H9 (cell line): ENCODE measurements at regions not wholly inside any gene's neighbourhood (a gene's known extent, or its start where the extent isn't known, plus 50 kb on each side); places are given as distances from the start of the nearest gene placed in this dataset.

Experiments used
- DNase-seq: peaks from one replicate; pipeline ENCODE4 v3.0.0-alpha.2; 2017
- H2AFZ ChIP-seq: one replicate; pipeline ENCODE4 v1.6.1; 2013; ENCODE audit warnings: mild to moderate bottlenecking, low read length, control low read depth, moderate library complexity
- H2AK5ac ChIP-seq: 2 replicates; pipeline ENCODE4 v1.6.1; 2013; ENCODE audit warnings: low read length, control low read depth, mixed read lengths; ENCODE audit not compliant: insufficient read length
- H2BK120ac ChIP-seq: one replicate; pipeline ENCODE4 v1.6.1; 2013; ENCODE audit warnings: low read depth, mild to moderate bottlenecking, low read length, control low read depth, inconsistent platforms; ENCODE audit not compliant: poor library complexity, severe bottlenecking
- H2BK12ac ChIP-seq: 2 replicates; pipeline ENCODE4 v1.6.1; 2013; ENCODE audit warnings: low read length, control low read depth, mixed read lengths, low read depth; ENCODE audit not compliant: insufficient read length
- H2BK15ac ChIP-seq: 2 replicates; pipeline ENCODE4 v1.6.1; 2013; ENCODE audit warnings: low read depth, low read length, control low read depth
- H2BK20ac ChIP-seq: one replicate; pipeline ENCODE4 v1.6.1; 2013; ENCODE audit warnings: low read depth, mild to moderate bottlenecking, low read length, control low read depth, inconsistent platforms; ENCODE audit not compliant: poor library complexity, severe bottlenecking
- H2BK5ac ChIP-seq: 2 replicates; pipeline ENCODE4 v1.6.1; 2013; ENCODE audit warnings: low read length, control low read depth, mixed read lengths; ENCODE audit not compliant: insufficient read length
- H3K14ac ChIP-seq: 2 replicates; pipeline ENCODE4 v1.6.1; 2013; ENCODE audit warnings: low read length, control low read depth; ENCODE audit not compliant: insufficient read depth
- H3K18ac ChIP-seq: 2 replicates; pipeline ENCODE4 v1.6.1; 2013; ENCODE audit warnings: low read depth, mild to moderate bottlenecking, mixed read lengths, low read length, control low read depth; ENCODE audit not compliant: insufficient read length
- H3K23ac ChIP-seq: 2 replicates; pipeline ENCODE4 v1.6.1; 2013; ENCODE audit warnings: low read length, control low read depth, mixed read lengths, low read depth; ENCODE audit not compliant: insufficient read length
- H3K23me2 ChIP-seq: 2 replicates; pipeline ENCODE4 v1.6.1; 2013; ENCODE audit warnings: low read depth, mild to moderate bottlenecking, mixed read lengths, low read length, control low read depth; ENCODE audit not compliant: insufficient read length, poor library complexity, severe bottlenecking
- H3K27ac ChIP-seq: 2 replicates; pipeline ENCODE4 v1.5.1; 2013; ENCODE audit warnings: low read length, control low read depth, mixed read lengths, low read depth; ENCODE audit not compliant: insufficient read length
- H3K27me3 ChIP-seq: 2 replicates; pipeline ENCODE4 v1.6.1; 2013; ENCODE audit warnings: low read length, control low read depth, inconsistent platforms; ENCODE audit not compliant: insufficient read depth
- H3K4ac ChIP-seq: 2 replicates; pipeline ENCODE4 v1.6.1; 2013; ENCODE audit warnings: low read depth, mild to moderate bottlenecking, control low read depth, inconsistent platforms, low read length, moderate library complexity
- H3K4me1 ChIP-seq: 2 replicates; pipeline ENCODE4 v1.6.1; 2013; ENCODE audit warnings: low read length, control low read depth, inconsistent platforms; ENCODE audit not compliant: insufficient read depth
- H3K4me2 ChIP-seq: 2 replicates; pipeline ENCODE4 v1.6.1; 2013; ENCODE audit warnings: low read length, control low read depth, mixed read lengths; ENCODE audit not compliant: insufficient read length, insufficient read depth
- H3K56ac ChIP-seq: 2 replicates; pipeline ENCODE4 v1.6.1; 2013; ENCODE audit warnings: low read depth, mild to moderate bottlenecking, mixed read lengths, low read length, control low read depth; ENCODE audit not compliant: insufficient read length
- H3K79me1 ChIP-seq: 2 replicates; pipeline ENCODE4 v1.6.1; 2013; ENCODE audit warnings: low read depth, mild to moderate bottlenecking, moderate library complexity, low read length, control low read depth, inconsistent platforms; ENCODE audit not compliant: insufficient read depth, poor library complexity, severe bottlenecking
- H3K79me2 ChIP-seq: 2 replicates; pipeline ENCODE4 v1.6.1; 2013; ENCODE audit warnings: low read length, control low read depth, inconsistent platforms; ENCODE audit not compliant: insufficient read depth
- H3K9ac ChIP-seq: 2 replicates; pipeline ENCODE4 v1.6.1; 2013; ENCODE audit warnings: low read length, control low read depth, mixed read lengths; ENCODE audit not compliant: insufficient read length; ENCODE audit errors: extremely low read depth
- H3K9me3 ChIP-seq: one replicate; pipeline ENCODE4 v1.6.1; 2013; ENCODE audit warnings: low read depth, low read length, inconsistent platforms; ENCODE audit not compliant: control insufficient read depth
- H3T11ph ChIP-seq: one replicate; pipeline ENCODE4 v1.6.1; 2013; ENCODE audit warnings: mild to moderate bottlenecking, low read length, control low read depth, inconsistent platforms
- H4K20me1 ChIP-seq: one replicate; pipeline ENCODE4 v1.6.1; 2013; ENCODE audit not compliant: control insufficient read depth, insufficient read length, insufficient read depth
- H4K5ac ChIP-seq: 2 replicates; pipeline ENCODE4 v1.6.1; 2013; ENCODE audit warnings: low read depth, mild to moderate bottlenecking, mixed read lengths, low read length, control low read depth; ENCODE audit not compliant: insufficient read length
- H4K8ac ChIP-seq: replicated peaks from 2 replicates; pipeline ENCODE4 v1.6.1; 2013; ENCODE audit warnings: low read length, control low read depth, mixed read lengths, low read depth; ENCODE audit not compliant: insufficient read length
- H4K91ac ChIP-seq: 2 replicates; pipeline ENCODE4 v1.6.1; 2013; ENCODE audit warnings: low read depth, mild to moderate bottlenecking, moderate library complexity, mixed read lengths, low read length, control low read depth; ENCODE audit not compliant: insufficient read length
- H3K27ac Mint-ChIP-seq, 3 experiments: 2 replicates in 2 of 3; 3 replicates in 1 of 3; pipeline ENCODE4 v1.8.0; 2020 to 2021; ENCODE audit warnings: mixed read lengths in 3 of 3, mild to moderate bottlenecking in 1 of 3, moderate library complexity in 1 of 3
- H3K27me3 Mint-ChIP-seq: 2 replicates; pipeline ENCODE4 v1.8.0; 2021; ENCODE audit warnings: low read depth, mild to moderate bottlenecking, moderate library complexity, mixed read lengths
- H3K36me3 Mint-ChIP-seq, 3 experiments: 2 replicates in 2 of 3; 3 replicates in 1 of 3; pipeline ENCODE4 v1.8.0; 2020 to 2021; ENCODE audit warnings: low read depth in 3 of 3, mixed read lengths in 3 of 3; ENCODE audit not compliant: insufficient read depth in 1 of 3
- H3K4me1 Mint-ChIP-seq, 2 experiments: 2 replicates each; pipeline ENCODE4 v1.8.0; 2020; ENCODE audit warnings: mixed read lengths in 2 of 2
- H3K4me3 Mint-ChIP-seq, 2 experiments: 2 replicates in 1 of 2; 3 replicates in 1 of 2; pipeline ENCODE4 v1.8.0; 2020 to 2021; ENCODE audit warnings: mild to moderate bottlenecking in 2 of 2, mixed read lengths in 2 of 2, moderate library complexity in 1 of 2
- H3K9me3 Mint-ChIP-seq, 2 experiments: 2 replicates in 1 of 2; 3 replicates in 1 of 2; pipeline ENCODE4 v1.8.0; 2020; ENCODE audit warnings: mild to moderate bottlenecking in 2 of 2, mixed read lengths in 2 of 2, moderate library complexity in 1 of 2
- CTCF ChIP-seq: fragments of 200-600 bp; sonication (generic); conservative IDR thresholded peaks from 3 replicates; pipeline ENCODE4 v1.8.0; 2021; ENCODE audit warnings: antibody characterized with exemption, mild to moderate bottlenecking

- Mint-ChIP-seq H3K27me3 (no peaks in the 10 kb centered on the region), H3K36me3 (no peaks in the 10 kb centered on the region), H3K9me3 (no peaks in the 10 kb centered on the region), H3K4me3 (no peak overlapping the region), H3K4me1 (peaks cover 2 to 11% of the 10 kb centered on the region in 2 experiments), H3K27ac (no peak overlapping the region)
- Histone ChIP-seq H4K5ac (no peak overlapping the region), H2BK120ac (no peak overlapping the region), H2BK12ac (no peak overlapping the region), H3K9ac (no peak overlapping the region), H3K79me2 (no peaks in the 10 kb centered on the region), H4K20me1 (no peaks in the 10 kb centered on the region), H4K91ac (no peak overlapping the region), H2BK5ac (no peak overlapping the region), H3K9me3 (no peaks in the 10 kb centered on the region), H3K4ac (no peak overlapping the region), H3K14ac (no peak overlapping the region), H3K56ac (no peak overlapping the region), H3K23me2 (no peaks in the 10 kb centered on the region), H3K4me1 (no peaks in the 10 kb centered on the region), H3K79me1 (no peaks in the 10 kb centered on the region), H3K27ac (no peak overlapping the region), H3K18ac (no peak overlapping the region), H3K4me2 (no peak overlapping the region), H3T11ph (no peak overlapping the region), H2AFZ (no peak overlapping the region), H3K27me3 (no peaks in the 10 kb centered on the region), H2BK20ac (no peak overlapping the region), H3K23ac (no peak overlapping the region), H2BK15ac (no peak overlapping the region), H2AK5ac (no peak overlapping the region), H4K8ac (no peak overlapping the region)
- no peak for TF ChIP-seq CTCF
- DNase-seq = no peak
Measured at GRCh38 chr3:36196058-36196457, 184.2 kb upstream of the STAC start.
